HuH-7 (cell line): ENCODE measurements at regions not wholly inside any gene's neighbourhood (a gene's known extent, or its start where the extent isn't known, plus 50 kb on each side); places are given as distances from the start of the nearest gene placed in this dataset.

Experiments used
- DNase-seq: peaks from one replicate; pipeline ENCODE4 v3.0.0; 2011; ENCODE audit warnings: low spot score

GRCh38 chr9:99437145-99437544, 215.1 kb downstream of the SEC61B start:
- DNase-seq, result no peak

GRCh38 chr9:99438596-99438995, 216.5 kb downstream of the SEC61B start:
- no peak for DNase-seq

- DNase-seq, result no peak
Observed at GRCh38 chr9:99441829-99442228, 219.7 kb downstream of the SEC61B start.

DNA sequence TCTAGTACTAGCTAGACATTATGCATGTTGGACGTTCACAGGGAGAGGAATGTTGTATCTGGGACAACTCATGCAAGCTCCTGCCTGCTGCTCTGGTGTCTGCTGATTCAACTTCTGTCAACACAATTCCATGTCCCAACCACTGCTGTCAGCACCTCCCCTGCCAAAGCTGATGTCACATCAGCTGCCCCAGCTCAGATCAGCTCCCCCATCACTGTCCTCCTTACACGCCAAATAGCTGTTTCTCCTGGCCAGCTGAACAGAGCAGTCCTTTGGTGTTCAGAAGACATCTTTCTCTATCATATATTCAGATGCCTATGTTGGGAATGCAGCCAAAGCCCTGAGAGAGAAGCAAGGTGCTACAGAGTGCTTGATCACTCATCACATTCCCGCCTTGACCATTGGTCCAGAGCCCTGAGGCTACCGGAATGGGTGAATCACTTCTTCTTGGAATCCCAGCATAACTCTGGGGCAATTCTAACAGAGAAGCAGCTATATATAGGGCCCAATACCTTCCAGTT, 223.3 kb downstream of the SEC61B start:
- no peak for DNase-seq

DNA sequence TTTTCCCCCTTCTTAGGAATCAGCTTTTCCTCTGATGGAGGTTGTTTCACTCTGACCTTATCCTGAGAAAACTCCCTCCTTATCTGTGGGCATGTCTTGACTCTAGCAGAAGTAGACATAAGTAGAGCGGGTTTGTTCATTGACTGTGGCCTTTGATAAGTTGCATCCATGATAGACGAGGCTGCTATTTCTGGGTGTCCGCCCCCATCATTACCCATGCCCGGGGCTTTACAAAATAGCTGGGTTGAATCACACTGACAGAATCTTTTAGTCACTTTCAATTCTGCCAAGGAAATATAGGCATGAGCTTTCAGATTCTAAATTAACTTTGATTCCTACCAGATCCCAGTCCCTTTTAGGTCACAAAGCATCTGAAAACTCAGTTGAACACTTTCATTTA, 223.8 kb downstream of the SEC61B start:
- no peak for DNase-seq

- no peak for DNase-seq
Observed at GRCh38 chr9:99447951-99448350, 225.9 kb downstream of the SEC61B start.

DNA sequence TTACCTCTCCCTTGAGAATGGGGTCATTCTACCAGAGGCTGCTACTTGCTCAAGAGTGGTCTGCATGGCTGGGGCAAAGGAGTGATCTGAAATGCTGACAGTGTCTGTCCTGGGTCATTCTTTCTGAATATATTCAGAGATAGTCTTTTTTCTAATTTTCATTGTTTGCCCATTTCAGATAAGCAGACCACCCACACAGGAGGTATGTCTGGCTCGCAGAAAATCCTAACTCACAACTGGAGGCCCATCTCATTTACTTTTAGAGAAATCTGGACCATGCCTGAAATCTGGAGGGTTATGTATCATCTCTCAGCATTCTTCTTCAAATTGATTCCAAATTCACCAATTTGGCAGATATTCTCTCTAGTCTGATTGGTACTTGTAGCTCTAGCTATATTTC, 227.6 kb downstream of the SEC61B start:
- DNase-seq, result no peak

DNA sequence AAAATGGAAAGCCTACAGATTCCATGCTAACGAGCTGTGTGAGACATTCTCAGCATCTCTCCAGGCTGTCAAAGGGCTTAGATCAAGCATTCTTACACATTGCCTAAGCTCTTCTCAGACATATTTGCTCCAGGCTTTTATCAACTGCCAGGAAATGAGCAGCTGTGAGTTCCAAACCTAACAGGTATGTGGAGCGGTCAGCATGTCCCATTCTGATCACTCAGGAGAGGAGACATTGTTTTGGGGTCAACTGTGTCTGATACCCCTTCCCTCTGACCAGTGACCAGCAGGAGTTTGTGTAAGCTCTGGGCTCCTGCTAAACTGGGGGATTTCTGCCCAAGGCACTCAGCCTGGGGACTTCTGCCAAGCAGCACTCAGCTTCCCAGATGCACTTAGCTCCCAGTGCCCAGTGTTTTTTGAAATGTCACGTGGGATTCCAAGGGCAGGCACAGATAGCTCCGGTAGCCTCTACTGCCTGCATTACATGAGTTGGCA, 229.1 kb downstream of the SEC61B start:
- no peak for DNase-seq

GRCh38 chr9:99457406-99457805, 235.3 kb downstream of the SEC61B start:
- no peak for DNase-seq

DNA sequence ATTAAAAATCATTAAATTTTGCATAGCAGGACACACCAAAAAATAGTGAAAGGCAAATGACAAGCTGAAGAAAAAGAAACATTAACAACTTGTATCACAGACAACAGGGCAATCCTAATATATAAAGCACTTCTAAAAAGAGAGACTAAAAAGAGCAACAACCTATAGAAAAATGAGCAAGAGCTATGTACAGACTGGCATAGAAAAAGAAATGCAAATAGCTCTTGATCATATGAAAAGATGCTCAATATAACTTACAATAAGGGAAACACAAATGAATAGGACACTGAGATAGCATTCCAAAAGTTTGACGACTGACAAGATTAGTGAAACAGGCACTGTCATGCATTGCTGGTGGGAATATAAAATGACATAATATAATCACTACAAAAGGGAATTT, 235.9 kb downstream of the SEC61B start:
- no peak for DNase-seq

GRCh38 chr9:99459919-99460318, 237.8 kb downstream of the SEC61B start:
- DNase-seq, result no peak

DNA sequence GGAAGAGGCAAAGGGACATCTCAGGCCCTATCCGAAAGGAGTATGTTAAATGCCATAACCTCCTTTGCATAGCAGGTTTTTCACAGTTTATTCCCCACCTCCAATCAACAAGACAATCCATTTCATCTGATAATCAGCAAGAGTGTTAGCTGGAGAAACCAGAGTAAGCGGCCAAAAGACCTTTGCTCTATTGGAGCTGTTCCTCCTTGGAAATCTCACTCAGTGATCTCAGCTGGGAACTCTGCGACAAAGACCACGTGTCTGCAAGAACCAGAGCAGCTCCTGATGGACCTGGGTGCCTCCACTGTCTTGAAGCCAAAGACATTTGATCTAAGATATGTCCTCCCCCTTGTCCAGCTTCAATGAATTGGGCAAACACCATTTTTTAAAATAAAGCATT, 241.0 kb downstream of the SEC61B start:
- DNase-seq, result no peak

DNA sequence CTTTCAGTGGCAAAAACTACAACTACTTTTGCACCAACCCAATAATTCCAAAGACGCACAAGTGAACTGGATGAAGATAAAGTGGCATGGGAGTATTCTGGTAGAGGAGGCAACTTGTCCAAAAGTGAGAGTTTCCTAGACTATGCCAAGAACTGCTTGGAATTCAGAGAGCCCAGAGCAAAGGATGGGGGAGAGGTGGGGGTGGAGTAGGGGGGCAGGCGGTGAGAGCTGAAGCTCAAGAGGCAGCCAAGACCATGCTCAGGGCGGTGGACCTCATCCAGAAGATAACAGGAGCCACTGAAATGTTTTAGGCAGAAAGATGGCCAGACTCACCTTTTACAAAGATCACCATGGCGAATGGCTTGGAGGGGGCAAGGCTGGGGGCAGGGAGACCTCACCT, 242.5 kb downstream of the SEC61B start:
- DNase-seq, result no peak

DNA sequence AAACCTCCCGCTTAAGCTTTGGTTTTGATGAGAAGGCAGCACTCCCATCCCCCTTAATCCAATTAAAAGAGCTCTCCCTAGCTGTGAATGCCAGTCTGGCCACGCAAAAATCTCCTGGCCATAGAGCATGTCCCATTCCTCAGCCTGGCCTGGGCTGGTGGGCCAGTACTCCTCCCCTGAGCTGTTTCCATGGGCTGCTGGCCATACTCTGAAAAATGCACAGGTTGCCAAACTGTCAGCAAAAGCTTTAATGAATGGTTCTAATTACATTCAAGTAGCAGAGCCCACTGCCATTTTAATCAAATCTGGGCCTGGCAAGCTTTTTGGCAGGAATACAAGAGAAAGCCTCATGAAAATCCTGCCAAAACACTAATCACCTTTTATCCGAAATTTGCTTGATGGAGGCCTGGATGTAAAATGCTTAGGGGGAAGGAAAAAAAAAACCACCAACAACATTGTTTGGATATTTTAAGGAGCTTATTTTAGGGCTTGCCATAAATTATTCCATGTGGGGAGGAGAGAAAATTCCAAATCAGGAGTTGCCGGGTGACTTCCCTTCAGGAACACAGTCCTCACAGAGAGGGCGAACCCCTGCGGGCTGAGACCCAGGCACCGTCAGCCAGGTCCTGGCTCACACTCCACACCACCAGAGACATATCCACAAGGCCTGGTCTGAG, 243.3 kb downstream of the SEC61B start:
- DNase-seq, result no peak

DNA sequence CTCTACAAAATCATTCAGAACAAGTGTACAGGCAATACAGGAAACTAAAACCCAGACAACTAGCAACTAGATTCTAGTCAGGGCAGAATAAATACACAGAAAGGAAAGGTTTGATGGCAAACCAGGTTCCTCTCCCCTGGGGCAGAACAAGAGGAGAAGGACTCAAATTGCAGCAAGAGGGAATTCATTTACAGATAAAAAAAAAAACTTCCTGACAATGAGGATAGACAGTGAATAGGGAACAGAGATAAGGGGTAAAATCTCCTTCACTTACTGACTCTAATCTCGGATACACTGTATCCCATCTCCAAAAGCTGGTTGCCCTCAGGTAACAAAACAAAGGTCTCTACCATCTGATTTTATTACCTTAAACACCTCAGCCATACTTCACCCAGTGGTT, 244.0 kb downstream of the SEC61B start:
- DNase-seq, result no peak

GRCh38 chr9:99466781-99467180, 244.7 kb downstream of the SEC61B start:
- no peak for DNase-seq

GRCh38 chr9:99471033-99471432, 249.0 kb downstream of the SEC61B start:
- no peak for DNase-seq

DNA sequence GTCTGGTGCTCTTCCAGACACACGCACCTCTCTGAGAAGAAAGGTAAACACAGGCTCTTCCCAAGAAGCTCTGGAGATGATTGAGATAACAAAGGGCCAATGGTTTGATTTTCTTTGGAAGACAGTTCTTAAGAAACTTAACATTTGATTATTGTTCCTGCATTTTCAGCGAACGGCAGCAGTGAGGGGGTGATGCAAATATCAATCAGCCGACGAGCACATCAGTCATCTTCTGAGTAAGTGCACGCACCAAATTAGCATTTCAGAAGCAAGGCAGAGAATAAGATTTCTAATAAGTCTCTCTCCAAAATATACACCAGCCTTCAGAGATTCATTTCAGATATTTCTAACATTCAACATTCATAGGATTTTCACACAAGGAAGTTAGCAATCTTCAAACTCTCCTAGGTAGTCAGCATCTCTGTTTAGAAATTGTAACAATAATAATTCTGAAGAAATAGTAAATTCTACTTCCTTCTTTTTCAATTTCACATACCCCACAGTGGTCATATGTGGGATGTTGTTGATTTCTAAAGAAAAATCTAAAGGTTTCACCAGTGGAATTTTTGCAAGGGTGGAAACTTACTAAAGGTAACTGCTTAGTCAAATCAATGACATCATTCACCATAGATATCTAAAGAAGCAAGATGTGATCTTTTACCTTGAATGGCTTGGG, 250.3 kb downstream of the SEC61B start:
- no peak for DNase-seq

- no peak for DNase-seq
Observed at GRCh38 chr9:99472916-99473245, 250.8 kb downstream of the SEC61B start.

DNA sequence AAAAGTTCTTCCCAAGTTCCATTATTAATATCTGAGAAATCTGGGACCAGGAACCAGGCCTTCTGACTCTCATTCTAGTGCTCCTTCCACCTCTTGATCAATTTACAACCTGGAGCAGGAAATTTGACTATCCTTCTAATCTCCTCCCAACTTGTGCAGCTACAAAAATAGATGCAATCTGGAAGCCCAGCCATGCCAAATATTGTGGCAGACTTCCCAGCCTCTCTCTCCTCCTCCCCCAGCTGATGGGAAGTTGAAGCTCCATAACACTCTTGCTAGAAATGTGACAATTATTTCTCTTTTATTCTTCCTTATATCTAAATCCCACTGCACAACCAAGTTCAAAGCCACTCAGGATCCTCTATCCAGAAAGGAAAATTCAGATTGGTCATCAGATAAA, 252.1 kb downstream of the SEC61B start:
- no peak for DNase-seq

DNA sequence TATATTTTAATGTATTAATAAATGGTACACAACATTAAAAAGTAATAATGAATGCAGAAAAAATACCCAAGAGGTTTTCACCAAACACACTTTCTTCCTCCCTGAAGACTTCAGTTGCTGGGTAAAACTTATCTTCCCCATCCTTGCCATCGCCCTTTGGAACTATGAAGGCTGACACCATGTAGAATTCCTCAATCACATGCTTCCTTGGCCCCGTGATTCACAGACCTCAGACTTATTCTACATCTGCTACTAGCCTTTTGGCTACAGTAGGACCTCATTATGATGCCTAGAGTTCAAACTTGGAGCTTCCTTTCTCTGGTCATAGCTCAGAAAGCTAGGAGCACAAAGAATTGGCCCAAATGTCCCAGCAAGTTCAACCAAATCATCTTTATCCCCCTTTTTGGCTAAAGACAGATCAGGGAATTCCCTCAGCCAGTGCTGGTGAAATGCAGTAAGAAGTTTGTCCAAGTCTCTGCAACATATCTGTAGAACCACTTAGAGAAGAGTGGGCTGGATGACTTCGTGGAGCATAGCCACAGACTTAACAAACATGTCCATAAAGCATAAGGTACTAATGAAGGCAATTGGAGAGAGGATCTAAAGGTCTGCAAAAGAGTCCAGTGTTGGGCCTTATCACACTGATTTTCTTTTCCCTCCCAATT, 253.5 kb downstream of the SEC61B start:
- no peak for DNase-seq

DNA sequence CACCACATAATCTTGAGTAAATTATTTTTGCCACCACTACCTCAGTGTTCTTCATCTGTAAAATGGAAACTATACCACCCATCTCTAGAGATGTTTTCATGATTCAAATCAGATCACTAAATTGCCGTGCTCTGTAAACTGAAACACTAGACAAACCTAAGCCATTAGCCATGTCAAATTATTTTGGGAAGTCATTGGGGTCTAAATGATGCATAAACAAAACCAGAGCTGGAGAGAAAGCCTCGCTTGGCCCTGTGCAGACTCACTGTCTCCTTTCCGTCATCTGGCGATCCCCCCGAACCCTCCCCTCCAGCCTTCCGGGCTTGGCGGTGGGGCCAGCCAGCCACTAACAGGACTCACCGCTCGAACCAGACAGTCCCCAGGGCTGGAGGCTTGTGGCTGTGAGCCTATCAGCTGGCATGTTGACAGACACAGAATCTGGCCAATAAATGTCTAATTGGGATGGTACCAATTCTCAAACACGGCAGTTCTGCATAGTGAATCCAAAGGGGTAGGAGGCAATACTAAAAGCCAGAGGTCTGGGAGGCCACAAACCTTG, 256.5 kb downstream of the SEC61B start:
- no peak for DNase-seq

- DNase-seq, result no peak
Observed at GRCh38 chr9:99479929-99480328, 257.8 kb downstream of the SEC61B start.
